GM23338 (cell line): ENCODE measurements at regions not wholly inside any gene's neighbourhood (a gene's known extent, or its start where the extent isn't known, plus 50 kb on each side); places are given as distances from the start of the nearest gene placed in this dataset.

Source experiments
- ATAC-seq: fragments of 200-7000 bp; cut with Tn5 transposase; 3 replicates; pipeline ENCODE4 v1.9.1; 2020
- DNase-seq: peaks from one replicate; pipeline ENCODE4 v3.0.0-alpha.2; 2015; ENCODE audit warnings: low spot score
- H2AFZ ChIP-seq: fragments of 200-600 bp; sonication (generic); 2 replicates; pipeline ENCODE4 v1.8.0; 2016; ENCODE audit warnings: antibody characterized with exemption, mild to moderate bottlenecking, moderate library complexity
- H3F3A ChIP-seq: fragments of 200-600 bp; sonication (generic); replicated peaks from 2 replicates; pipeline ENCODE4 v1.8.0; 2017; ENCODE audit warnings: antibody characterized with exemption, mixed run types, low read depth
- H3K27ac ChIP-seq: fragments of 200-600 bp; sonication (generic); 2 replicates; pipeline ENCODE4 v1.6.1; 2016; ENCODE audit warnings: low read depth
- H3K27me3 ChIP-seq: fragments of 200-600 bp; sonication (generic); 2 replicates; pipeline ENCODE4 v1.8.0; 2016; ENCODE audit warnings: mild to moderate bottlenecking, mixed run types, moderate library complexity; ENCODE audit not compliant: insufficient read depth
- H3K36me3 ChIP-seq: fragments of 200-600 bp; sonication (generic); 2 replicates; pipeline ENCODE4 v1.8.0; 2016; ENCODE audit warnings: mild to moderate bottlenecking; ENCODE audit not compliant: insufficient read depth
- H3K4me1 ChIP-seq: fragments of 200-600 bp; sonication (generic); 2 replicates; pipeline ENCODE4 v1.8.0; 2016; ENCODE audit warnings: mild to moderate bottlenecking, moderate library complexity; ENCODE audit not compliant: insufficient read depth
- H3K4me2 ChIP-seq: fragments of 200-600 bp; sonication (generic); 2 replicates; pipeline ENCODE4 v1.7.1; 2017; ENCODE audit warnings: mixed run types
- H3K4me3 ChIP-seq: fragments of 200-600 bp; sonication (generic); 2 replicates; pipeline ENCODE4 v1.6.1; 2016; ENCODE audit warnings: mixed run types
- H3K79me2 ChIP-seq: fragments of 200-600 bp; sonication (generic); replicated peaks from 2 replicates; pipeline ENCODE4 v1.8.0; 2017; ENCODE audit warnings: mild to moderate bottlenecking; ENCODE audit not compliant: insufficient read depth
- H3K9me2 ChIP-seq: fragments of 200-600 bp; sonication (generic); 2 replicates; pipeline ENCODE4 v1.8.0; 2017; ENCODE audit not compliant: insufficient read depth
- H4K20me1 ChIP-seq: fragments of 200-600 bp; sonication (generic); replicated peaks from 2 replicates; pipeline ENCODE4 v1.8.0; 2017; ENCODE audit warnings: mild to moderate bottlenecking; ENCODE audit not compliant: insufficient read depth
- H3K27ac Mint-ChIP-seq: 2 replicates; pipeline ENCODE4 v1.8.0; 2020; ENCODE audit warnings: inconsistent platforms, mild to moderate bottlenecking, moderate library complexity, mixed read lengths
- H3K27me3 Mint-ChIP-seq: 3 replicates; pipeline ENCODE4 v1.8.0; 2022; ENCODE audit warnings: low read depth, mild to moderate bottlenecking, moderate library complexity, mixed read lengths, inconsistent platforms; ENCODE audit not compliant: insufficient read depth, poor library complexity
- H3K36me3 Mint-ChIP-seq: 3 replicates; pipeline ENCODE4 v1.8.0; 2021; ENCODE audit warnings: low read depth, mild to moderate bottlenecking, inconsistent platforms, moderate library complexity, mixed read lengths
- H3K4me1 Mint-ChIP-seq: 3 replicates; pipeline ENCODE4 v1.8.0; 2020; ENCODE audit warnings: mild to moderate bottlenecking, inconsistent platforms, mixed read lengths
- H3K4me3 Mint-ChIP-seq: 3 replicates; pipeline ENCODE4 v1.8.0; 2021; ENCODE audit warnings: moderate library complexity, mild to moderate bottlenecking, inconsistent platforms, mixed read lengths
- H3K9me3 Mint-ChIP-seq: 3 replicates; pipeline ENCODE4 v1.8.0; 2020; ENCODE audit warnings: moderate library complexity, mild to moderate bottlenecking, inconsistent platforms, mixed read lengths
- CREB1 ChIP-seq: fragments of 250-450 bp; sonication (Bioruptor Pico); IDR thresholded peaks from 2 replicates; pipeline ENCODE4 v1.5.0; 2020; ENCODE audit warnings: low read depth, mild to moderate bottlenecking, moderate library complexity
- EZH2 ChIP-seq: fragments of 200-600 bp; sonication (generic); IDR thresholded peaks from one replicate; pipeline ENCODE4 v1.8.0; 2017; ENCODE audit warnings: antibody characterized with exemption, mild to moderate bottlenecking, low read depth; ENCODE audit not compliant: unreplicated experiment
- EZH2phosphoT487 ChIP-seq: fragments of 200-600 bp; sonication (generic); IDR thresholded peaks from one replicate; pipeline ENCODE4 v1.8.1; 2018; ENCODE audit warnings: antibody characterized with exemption; ENCODE audit not compliant: unreplicated experiment
- JUNB ChIP-seq: IDR thresholded peaks from one replicate; pipeline ENCODE4 v1.6.1; 2016; ENCODE audit warnings: antibody characterized with exemption; ENCODE audit not compliant: unreplicated experiment
- NANOG ChIP-seq: IDR thresholded peaks from 2 replicates; pipeline ENCODE4 v1.6.1; 2016; ENCODE audit warnings: antibody characterized with exemption, borderline replicate concordance
- POLR2AphosphoS5 ChIP-seq: IDR thresholded peaks from 2 replicates; pipeline ENCODE4 v1.6.1; 2016; ENCODE audit warnings: antibody characterized with exemption, low read depth
- STAT1 ChIP-seq: IDR thresholded peaks from one replicate; pipeline ENCODE4 v1.6.1; 2016; ENCODE audit warnings: antibody characterized with exemption; ENCODE audit not compliant: unreplicated experiment
- ZNF114 ChIP-seq: fragments of 250-450 bp; sonication (Bioruptor Pico); IDR thresholded peaks from 2 replicates; pipeline ENCODE4 v1.5.0; 2020; ENCODE audit warnings: mild to moderate bottlenecking, moderate library complexity
- ZNF331 ChIP-seq: fragments of 250-450 bp; sonication (Bioruptor Pico); IDR thresholded peaks from 2 replicates; pipeline ENCODE4 v1.5.0; 2020; ENCODE audit warnings: low read depth, mild to moderate bottlenecking, moderate library complexity
- TF ChIP-seq, protein P1 (sequence below), 2 experiments: fragments of 200-600 bp in 1 of 2; sonication (generic) in 1 of 2; conservative IDR thresholded peaks; 2 replicates each; pipeline versions ENCODE4 v1.5.1 to v1.6.1; 2016 to 2017; ENCODE audit warnings: antibody characterized with exemption in 2 of 2, low read depth in 2 of 2, mild to moderate bottlenecking in 2 of 2, moderate library complexity in 1 of 2
- TF ChIP-seq, protein P2 (sequence below): fragments of 250-450 bp; sonication (Bioruptor Pico); IDR thresholded peaks from 2 replicates; pipeline ENCODE4 v1.5.0; 2020; ENCODE audit warnings: mild to moderate bottlenecking, moderate library complexity
- TF ChIP-seq, protein P3 (sequence below): IDR thresholded peaks from one replicate; pipeline ENCODE4 v1.6.1; 2018; ENCODE audit warnings: antibody characterized with exemption; ENCODE audit not compliant: unreplicated experiment
- TF ChIP-seq, protein P4 (sequence below): IDR thresholded peaks from 2 replicates; pipeline ENCODE4 v1.6.1; 2016; ENCODE audit warnings: antibody characterized with exemption

DNA sequence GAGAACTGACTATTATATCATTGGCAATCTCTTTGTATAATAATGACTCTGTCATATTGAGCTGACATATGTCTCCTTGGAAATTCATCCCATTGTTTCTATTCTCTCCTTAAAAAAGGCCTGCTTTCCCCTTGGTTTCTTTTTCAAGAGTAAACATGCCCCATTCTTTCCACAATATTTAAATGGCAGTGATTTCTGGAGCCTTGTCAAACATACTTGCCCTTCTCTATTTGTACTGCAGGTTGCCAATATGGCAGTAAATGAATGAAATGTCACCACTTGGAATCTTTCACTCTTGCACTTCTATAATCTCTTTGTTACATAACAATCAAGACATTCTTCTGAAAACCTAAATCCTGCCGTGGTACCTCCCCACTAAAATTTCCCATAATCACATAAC is 1265.1 kb upstream of the CDH8 start:
- TF ChIP-seq POLR2AphosphoS5 (no peak), STAT1 (no peak), EZH2phosphoT487 (no peak), ZNF331 (CRISPR knock-in tag) (no peak), JUNB (no peak), CREB1 (CRISPR knock-in tag) (no peak), EZH2 (no peak), ZNF114 (no peak), NANOG (no peak)
- TF ChIP-seq, protein P1, sequence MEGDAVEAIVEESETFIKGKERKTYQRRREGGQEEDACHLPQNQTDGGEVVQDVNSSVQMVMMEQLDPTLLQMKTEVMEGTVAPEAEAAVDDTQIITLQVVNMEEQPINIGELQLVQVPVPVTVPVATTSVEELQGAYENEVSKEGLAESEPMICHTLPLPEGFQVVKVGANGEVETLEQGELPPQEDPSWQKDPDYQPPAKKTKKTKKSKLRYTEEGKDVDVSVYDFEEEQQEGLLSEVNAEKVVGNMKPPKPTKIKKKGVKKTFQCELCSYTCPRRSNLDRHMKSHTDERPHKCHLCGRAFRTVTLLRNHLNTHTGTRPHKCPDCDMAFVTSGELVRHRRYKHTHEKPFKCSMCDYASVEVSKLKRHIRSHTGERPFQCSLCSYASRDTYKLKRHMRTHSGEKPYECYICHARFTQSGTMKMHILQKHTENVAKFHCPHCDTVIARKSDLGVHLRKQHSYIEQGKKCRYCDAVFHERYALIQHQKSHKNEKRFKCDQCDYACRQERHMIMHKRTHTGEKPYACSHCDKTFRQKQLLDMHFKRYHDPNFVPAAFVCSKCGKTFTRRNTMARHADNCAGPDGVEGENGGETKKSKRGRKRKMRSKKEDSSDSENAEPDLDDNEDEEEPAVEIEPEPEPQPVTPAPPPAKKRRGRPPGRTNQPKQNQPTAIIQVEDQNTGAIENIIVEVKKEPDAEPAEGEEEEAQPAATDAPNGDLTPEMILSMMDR (conservative IDR thresholded peaks at IDR 0.05; ENCODE audit: low read depth in 2 of 2): no peak
- TF ChIP-seq, protein P2, sequence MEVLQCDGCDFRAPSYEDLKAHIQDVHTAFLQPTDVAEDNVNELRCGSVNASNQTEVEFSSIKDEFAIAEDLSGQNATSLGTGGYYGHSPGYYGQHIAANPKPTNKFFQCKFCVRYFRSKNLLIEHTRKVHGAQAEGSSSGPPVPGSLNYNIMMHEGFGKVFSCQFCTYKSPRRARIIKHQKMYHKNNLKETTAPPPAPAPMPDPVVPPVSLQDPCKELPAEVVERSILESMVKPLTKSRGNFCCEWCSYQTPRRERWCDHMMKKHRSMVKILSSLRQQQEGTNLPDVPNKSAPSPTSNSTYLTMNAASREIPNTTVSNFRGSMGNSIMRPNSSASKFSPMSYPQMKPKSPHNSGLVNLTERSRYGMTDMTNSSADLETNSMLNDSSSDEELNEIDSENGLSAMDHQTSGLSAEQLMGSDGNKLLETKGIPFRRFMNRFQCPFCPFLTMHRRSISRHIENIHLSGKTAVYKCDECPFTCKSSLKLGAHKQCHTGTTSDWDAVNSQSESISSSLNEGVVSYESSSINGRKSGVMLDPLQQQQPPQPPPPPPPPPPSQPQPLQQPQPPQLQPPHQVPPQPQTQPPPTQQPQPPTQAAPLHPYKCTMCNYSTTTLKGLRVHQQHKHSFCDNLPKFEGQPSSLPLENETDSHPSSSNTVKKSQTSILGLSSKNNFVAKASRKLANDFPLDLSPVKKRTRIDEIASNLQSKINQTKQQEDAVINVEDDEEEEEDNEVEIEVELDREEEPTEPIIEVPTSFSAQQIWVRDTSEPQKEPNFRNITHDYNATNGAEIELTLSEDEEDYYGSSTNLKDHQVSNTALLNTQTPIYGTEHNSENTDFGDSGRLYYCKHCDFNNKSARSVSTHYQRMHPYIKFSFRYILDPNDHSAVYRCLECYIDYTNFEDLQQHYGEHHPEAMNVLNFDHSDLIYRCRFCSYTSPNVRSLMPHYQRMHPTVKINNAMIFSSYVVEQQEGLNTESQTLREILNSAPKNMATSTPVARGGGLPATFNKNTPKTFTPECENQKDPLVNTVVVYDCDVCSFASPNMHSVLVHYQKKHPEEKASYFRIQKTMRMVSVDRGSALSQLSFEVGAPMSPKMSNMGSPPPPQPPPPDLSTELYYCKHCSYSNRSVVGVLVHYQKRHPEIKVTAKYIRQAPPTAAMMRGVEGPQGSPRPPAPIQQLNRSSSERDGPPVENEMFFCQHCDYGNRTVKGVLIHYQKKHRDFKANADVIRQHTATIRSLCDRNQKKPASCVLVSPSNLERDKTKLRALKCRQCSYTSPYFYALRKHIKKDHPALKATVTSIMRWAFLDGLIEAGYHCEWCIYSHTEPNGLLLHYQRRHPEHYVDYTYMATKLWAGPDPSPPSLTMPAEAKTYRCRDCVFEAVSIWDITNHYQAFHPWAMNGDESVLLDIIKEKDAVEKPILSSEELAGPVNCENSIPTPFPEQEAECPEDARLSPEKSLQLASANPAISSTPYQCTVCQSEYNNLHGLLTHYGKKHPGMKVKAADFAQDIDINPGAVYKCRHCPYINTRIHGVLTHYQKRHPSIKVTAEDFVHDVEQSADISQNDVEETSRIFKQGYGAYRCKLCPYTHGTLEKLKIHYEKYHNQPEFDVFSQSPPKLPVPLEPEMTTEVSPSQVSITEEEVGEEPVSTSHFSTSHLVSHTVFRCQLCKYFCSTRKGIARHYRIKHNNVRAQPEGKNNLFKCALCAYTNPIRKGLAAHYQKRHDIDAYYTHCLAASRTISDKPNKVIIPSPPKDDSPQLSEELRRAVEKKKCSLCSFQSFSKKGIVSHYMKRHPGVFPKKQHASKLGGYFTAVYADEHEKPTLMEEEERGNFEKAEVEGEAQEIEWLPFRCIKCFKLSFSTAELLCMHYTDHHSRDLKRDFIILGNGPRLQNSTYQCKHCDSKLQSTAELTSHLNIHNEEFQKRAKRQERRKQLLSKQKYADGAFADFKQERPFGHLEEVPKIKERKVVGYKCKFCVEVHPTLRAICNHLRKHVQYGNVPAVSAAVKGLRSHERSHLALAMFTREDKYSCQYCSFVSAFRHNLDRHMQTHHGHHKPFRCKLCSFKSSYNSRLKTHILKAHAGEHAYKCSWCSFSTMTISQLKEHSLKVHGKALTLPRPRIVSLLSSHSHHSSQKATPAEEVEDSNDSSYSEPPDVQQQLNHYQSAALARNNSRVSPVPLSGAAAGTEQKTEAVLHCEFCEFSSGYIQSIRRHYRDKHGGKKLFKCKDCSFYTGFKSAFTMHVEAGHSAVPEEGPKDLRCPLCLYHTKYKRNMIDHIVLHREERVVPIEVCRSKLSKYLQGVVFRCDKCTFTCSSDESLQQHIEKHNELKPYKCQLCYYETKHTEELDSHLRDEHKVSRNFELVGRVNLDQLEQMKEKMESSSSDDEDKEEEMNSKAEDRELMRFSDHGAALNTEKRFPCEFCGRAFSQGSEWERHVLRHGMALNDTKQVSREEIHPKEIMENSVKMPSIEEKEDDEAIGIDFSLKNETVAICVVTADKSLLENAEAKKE (CRISPR knock-in tag): no peak
- TF ChIP-seq, protein P3, sequence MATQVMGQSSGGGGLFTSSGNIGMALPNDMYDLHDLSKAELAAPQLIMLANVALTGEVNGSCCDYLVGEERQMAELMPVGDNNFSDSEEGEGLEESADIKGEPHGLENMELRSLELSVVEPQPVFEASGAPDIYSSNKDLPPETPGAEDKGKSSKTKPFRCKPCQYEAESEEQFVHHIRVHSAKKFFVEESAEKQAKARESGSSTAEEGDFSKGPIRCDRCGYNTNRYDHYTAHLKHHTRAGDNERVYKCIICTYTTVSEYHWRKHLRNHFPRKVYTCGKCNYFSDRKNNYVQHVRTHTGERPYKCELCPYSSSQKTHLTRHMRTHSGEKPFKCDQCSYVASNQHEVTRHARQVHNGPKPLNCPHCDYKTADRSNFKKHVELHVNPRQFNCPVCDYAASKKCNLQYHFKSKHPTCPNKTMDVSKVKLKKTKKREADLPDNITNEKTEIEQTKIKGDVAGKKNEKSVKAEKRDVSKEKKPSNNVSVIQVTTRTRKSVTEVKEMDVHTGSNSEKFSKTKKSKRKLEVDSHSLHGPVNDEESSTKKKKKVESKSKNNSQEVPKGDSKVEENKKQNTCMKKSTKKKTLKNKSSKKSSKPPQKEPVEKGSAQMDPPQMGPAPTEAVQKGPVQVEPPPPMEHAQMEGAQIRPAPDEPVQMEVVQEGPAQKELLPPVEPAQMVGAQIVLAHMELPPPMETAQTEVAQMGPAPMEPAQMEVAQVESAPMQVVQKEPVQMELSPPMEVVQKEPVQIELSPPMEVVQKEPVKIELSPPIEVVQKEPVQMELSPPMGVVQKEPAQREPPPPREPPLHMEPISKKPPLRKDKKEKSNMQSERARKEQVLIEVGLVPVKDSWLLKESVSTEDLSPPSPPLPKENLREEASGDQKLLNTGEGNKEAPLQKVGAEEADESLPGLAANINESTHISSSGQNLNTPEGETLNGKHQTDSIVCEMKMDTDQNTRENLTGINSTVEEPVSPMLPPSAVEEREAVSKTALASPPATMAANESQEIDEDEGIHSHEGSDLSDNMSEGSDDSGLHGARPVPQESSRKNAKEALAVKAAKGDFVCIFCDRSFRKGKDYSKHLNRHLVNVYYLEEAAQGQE: no peak
- TF ChIP-seq, protein P4, sequence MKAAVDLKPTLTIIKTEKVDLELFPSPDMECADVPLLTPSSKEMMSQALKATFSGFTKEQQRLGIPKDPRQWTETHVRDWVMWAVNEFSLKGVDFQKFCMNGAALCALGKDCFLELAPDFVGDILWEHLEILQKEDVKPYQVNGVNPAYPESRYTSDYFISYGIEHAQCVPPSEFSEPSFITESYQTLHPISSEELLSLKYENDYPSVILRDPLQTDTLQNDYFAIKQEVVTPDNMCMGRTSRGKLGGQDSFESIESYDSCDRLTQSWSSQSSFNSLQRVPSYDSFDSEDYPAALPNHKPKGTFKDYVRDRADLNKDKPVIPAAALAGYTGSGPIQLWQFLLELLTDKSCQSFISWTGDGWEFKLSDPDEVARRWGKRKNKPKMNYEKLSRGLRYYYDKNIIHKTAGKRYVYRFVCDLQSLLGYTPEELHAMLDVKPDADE: no peak
- H3K36me3 Mint-ChIP-seq: no peaks in the 10 kb centered on the region
- H3K4me2 ChIP-seq: no peak overlapping the region
- DNase-seq (no peak), ATAC-seq (no peak)
- no peak overlapping the region for H3K27ac ChIP-seq
- H3F3A ChIP-seq: no peaks in the 10 kb centered on the region
- H3K4me1 ChIP-seq: peaks cover 43% of the 10 kb centered on the region
- H3K27ac Mint-ChIP-seq: no peak overlapping the region
- no peaks in the 10 kb centered on the region for H3K9me3 Mint-ChIP-seq
- no peaks in the 10 kb centered on the region for H3K79me2 ChIP-seq
- no peaks in the 10 kb centered on the region for H4K20me1 ChIP-seq
- H3K4me1 Mint-ChIP-seq: peaks cover 40% of the 10 kb centered on the region
- H3K27me3 Mint-ChIP-seq: no peaks in the 10 kb centered on the region
- H3K27me3 ChIP-seq: no peaks in the 10 kb centered on the region
- no peak overlapping the region for H3K4me3 ChIP-seq
- no peaks in the 10 kb centered on the region for H3K36me3 ChIP-seq
- no peak overlapping the region for H2AFZ ChIP-seq
- no peaks in the 10 kb centered on the region for H3K9me2 ChIP-seq
- H3K4me3 Mint-ChIP-seq: no peak overlapping the region
